HepG2 (cell line): ENCODE measurements at regions not wholly inside any gene's neighbourhood (a gene's known extent, or its start where the extent isn't known, plus 50 kb on each side); places are given as distances from the start of the nearest gene placed in this dataset.

ENCODE experiments used
- ATAC-seq: fragments of 200-7000 bp; cut with Tn5 transposase; 3 replicates; pipeline ENCODE4 v1.9.1; 2020; ENCODE audit warnings: mild to moderate bottlenecking, moderate library complexity
- BruUV-seq: library from RNA; stranded (reverse); fragments of 400-500 nt; replicated peaks from 2 replicates; lab custom pipeline; 2021; lab: Mats Ljungman, UMichigan
- CTCF ChIA-PET: fragments of 300-600 bp; formaldehyde crosslinking; extraction: SDS; loops from one replicate; lab custom pipeline; 2021; ENCODE audit warnings: low total read pairs, inconsistent platforms, low intra/inter-chr PET ratio; lab: Yijun Ruan, JAX
- POLR2A ChIA-PET: fragments of 350-600 bp; sonication (Branson Sonifier 250); formaldehyde crosslinking; loops from one replicate; lab custom pipeline; 2020; ENCODE audit warnings: antibody characterized with exemption, inconsistent platforms; lab: Yijun Ruan, JAX
- DNase-seq: peaks from one replicate; pipeline ENCODE4 v3.0.0-alpha.2; 2015; ENCODE audit warnings: low spot score
- FAIRE-seq: peaks from 3 replicates; lab custom pipeline; 2011; peaks lifted over from hg19 to GRCh38; lab: Jason Lieb, UNC
- H2AFZ ChIP-seq: one replicate; pipeline ENCODE4 v1.6.1; 2011; ENCODE audit warnings: low read length, inconsistent platforms
- H3K27ac ChIP-seq: fragments of 300-600 bp; 3 replicates; pipeline ENCODE4 v1.8.0; 2011; ENCODE audit warnings: mixed run types, mild to moderate bottlenecking, mixed read lengths, low read length, inconsistent platforms; ENCODE audit not compliant: insufficient read depth; ENCODE audit errors: extremely low read length
- H3K27me3 ChIP-seq, 2 experiments: fragments of 200-600 bp in 1 of 2; 2 replicates in 1 of 2; 3 replicates in 1 of 2; pipeline versions ENCODE4 v1.6.0 to v1.8.0; 2011; ENCODE audit warnings: low read length in 2 of 2, mild to moderate bottlenecking in 2 of 2, moderate library complexity in 2 of 2, inconsistent platforms in 1 of 2; ENCODE audit not compliant: insufficient read depth in 2 of 2, control insufficient read depth in 1 of 2
- H3K36me3 ChIP-seq, 2 experiments: fragments of 200-600 bp in 1 of 2; replicated peaks in 1 of 2; 2 replicates in 1 of 2; 3 replicates in 1 of 2; pipeline versions ENCODE4 v1.5.1 to v1.8.0; 2011; ENCODE audit warnings: low read length in 2 of 2, inconsistent platforms in 1 of 2; ENCODE audit not compliant: insufficient read depth in 2 of 2, control insufficient read depth in 1 of 2
- H3K4me1 ChIP-seq: 2 replicates; pipeline ENCODE4 v1.5.1; 2012; ENCODE audit warnings: low read length, inconsistent platforms; ENCODE audit not compliant: insufficient read depth
- H3K4me2 ChIP-seq: 2 replicates; pipeline ENCODE4 v1.6.0; 2011; ENCODE audit warnings: low read depth, low read length, inconsistent platforms
- H3K4me3 ChIP-seq, 3 experiments: fragments of 200-600 bp in 1 of 3; sonication (generic), shearing (Covaris generic) in 1 of 3; replicated peaks in 1 of 3; 2 replicates each; pipeline ENCODE4 v1.5.1; 2011 to 2016; ENCODE audit warnings: low read length in 3 of 3, inconsistent platforms in 2 of 3, low read depth in 2 of 3, mild to moderate bottlenecking in 2 of 3, control low read depth in 1 of 3, mixed read lengths in 1 of 3; ENCODE audit not compliant: insufficient read depth in 1 of 3
- H3K79me2 ChIP-seq: one replicate; pipeline ENCODE4 v1.6.1; 2011; ENCODE audit warnings: low read length, inconsistent platforms; ENCODE audit not compliant: insufficient read depth
- H3K9ac ChIP-seq: 2 replicates; pipeline ENCODE4 v1.6.0; 2011; ENCODE audit warnings: mild to moderate bottlenecking, low read depth, low read length, inconsistent platforms; ENCODE audit not compliant: insufficient read depth
- H3K9me3 ChIP-seq: 2 replicates; pipeline ENCODE4 v1.5.1; 2012; ENCODE audit warnings: mild to moderate bottlenecking, low read length
- H4K20me1 ChIP-seq: 2 replicates; pipeline ENCODE4 v1.6.0; 2011; ENCODE audit warnings: inconsistent platforms, mild to moderate bottlenecking, low read length, moderate library complexity; ENCODE audit not compliant: insufficient read depth
- CENPX ChIP-seq: sonication (generic); formaldehyde crosslinking; IDR thresholded peaks from 2 replicates; pipeline ENCODE4 v1.9.0; 2021; ENCODE audit warnings: mild to moderate bottlenecking, missing genetic modification reagents, moderate library complexity
- DR1 ChIP-seq: sonication (generic); formaldehyde crosslinking; IDR thresholded peaks from 2 replicates; pipeline ENCODE4 v1.8.0; 2021; ENCODE audit warnings: mild to moderate bottlenecking, missing genetic modification reagents, inconsistent platforms
- HHEX ChIP-seq: IDR thresholded peaks from 2 replicates; pipeline ENCODE4 v1.6.1; 2016; ENCODE audit warnings: control low read depth
- MTF2 ChIP-seq: sonication (generic); formaldehyde crosslinking; IDR thresholded peaks from 2 replicates; pipeline ENCODE4 v1.5.0; 2020; ENCODE audit warnings: missing genetic modification reagents, borderline replicate concordance
- NFATC3 ChIP-seq: sonication (generic); formaldehyde crosslinking; IDR thresholded peaks from 2 replicates; pipeline ENCODE4 v1.5.1; 2020; ENCODE audit warnings: mild to moderate bottlenecking, missing genetic modification reagents
- POLR2AphosphoS5 ChIP-seq: IDR thresholded peaks from 2 replicates; pipeline ENCODE4 v1.6.1; 2012; ENCODE audit warnings: low read depth, low read length
- REL ChIP-seq: sonication (generic); formaldehyde crosslinking; conservative IDR thresholded peaks from 2 replicates; pipeline ENCODE4 v1.8.0; 2022; ENCODE audit warnings: mild to moderate bottlenecking, missing genetic modification reagents, moderate library complexity
- ZBTB21 ChIP-seq: sonication (generic); formaldehyde crosslinking; IDR thresholded peaks from 2 replicates; pipeline ENCODE4 v1.4.0; 2020; ENCODE audit warnings: missing genetic modification reagents
- ZFX ChIP-seq: sonication (generic); formaldehyde crosslinking; IDR thresholded peaks from 2 replicates; pipeline ENCODE4 v1.4.0; 2020; ENCODE audit warnings: mild to moderate bottlenecking, low read depth, missing genetic modification reagents, moderate library complexity
- ZNF354B ChIP-seq: sonication (generic); formaldehyde crosslinking; IDR thresholded peaks from 2 replicates; pipeline ENCODE4 v1.8.0; 2022; ENCODE audit warnings: mild to moderate bottlenecking, missing genetic modification reagents
- ZNF652 ChIP-seq: IDR thresholded peaks from 2 replicates; pipeline ENCODE4 v1.6.1; 2016; ENCODE audit warnings: low read depth, borderline replicate concordance
- ZSCAN31 ChIP-seq: sonication (generic); formaldehyde crosslinking; IDR thresholded peaks from 2 replicates; pipeline ENCODE4 v1.5.0; 2020; ENCODE audit warnings: low read depth, mild to moderate bottlenecking, missing genetic modification reagents
- WGBS: methylation state at CpG from one replicate; pipeline ENCODE4 v1.1.6; 2017; ENCODE audit warnings: low lambda C conversion rate; 5-methylcytosine and 5-hydroxymethylcytosine counted together
- in situ Hi-C: cut with HindIII; loops from 2 replicates; pipeline ENCODE4 v1.10.0; 2017; ENCODE audit warnings: low pct_unique_long_range_greater_than_20kb; ENCODE audit not compliant: extremely low pct_ligation_motif_present
- intact Hi-C: fragments of 100-400 bp; cut with micrococcal nuclease; formaldehyde crosslinking; loops from one replicate; pipeline ENCODE4 v1.10.0; 2022; ENCODE audit not compliant: unreplicated experiment
- TF ChIP-seq, protein P1 (sequence below): sonication (generic); formaldehyde crosslinking; IDR thresholded peaks from 2 replicates; pipeline ENCODE4 v1.5.0; 2020; ENCODE audit warnings: missing genetic modification reagents
- TF ChIP-seq, protein P2 (sequence below): sonication (generic); formaldehyde crosslinking; IDR thresholded peaks from 2 replicates; pipeline ENCODE4 v1.5.1; 2020; ENCODE audit warnings: mild to moderate bottlenecking, missing genetic modification reagents, borderline replicate concordance
- TF ChIP-seq, protein P3 (sequence below): sonication (generic); formaldehyde crosslinking; IDR thresholded peaks from 2 replicates; pipeline ENCODE4 v1.4.0; 2020; ENCODE audit warnings: missing genetic modification reagents
- TF ChIP-seq, protein P4 (sequence below): sonication (generic); formaldehyde crosslinking; IDR thresholded peaks from 2 replicates; pipeline ENCODE4 v1.5.0; 2020; ENCODE audit warnings: missing genetic modification reagents

DNA sequence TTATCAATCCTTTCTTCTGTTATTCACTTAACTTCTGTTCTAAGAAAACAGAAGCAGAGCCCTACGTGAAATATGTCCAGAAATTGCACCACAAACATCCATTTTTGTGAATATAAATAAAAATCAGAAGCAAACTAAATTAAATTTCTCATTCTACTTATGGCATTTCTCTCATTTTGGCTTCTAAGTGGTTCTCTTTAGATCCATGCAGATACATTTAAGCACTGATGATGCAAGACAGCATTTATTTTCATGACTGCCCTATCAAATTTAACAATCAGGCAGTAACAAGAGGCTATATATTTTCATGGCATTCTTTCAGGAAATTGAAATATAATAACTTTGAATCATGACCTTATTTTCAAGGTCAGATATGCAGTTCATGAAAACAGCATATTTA lies 1049.6 kb downstream of the GRM8 start:
- H3K4me2 ChIP-seq, result no peak overlapping the region
- no peaks in the 10 kb centered on the region for H4K20me1 ChIP-seq
- peaks cover 77% of the 10 kb centered on the region for H3K9me3 ChIP-seq
- BruUV-seq, result no TSS peak
- WGBS, result 0% methylated on average over 1 of the region's 1 CpG
- H3K4me1 ChIP-seq, result no peaks in the 10 kb centered on the region
- DNase-seq (no peak), ATAC-seq (no peak), FAIRE-seq (no peak)
- H3K79me2 ChIP-seq, result no peaks in the 10 kb centered on the region
- H3K27ac ChIP-seq, result no peak overlapping the region
- ChIA-PET POLR2A (no interaction called here), CTCF (no interaction called here)
- no peak overlapping the region for H3K4me3 ChIP-seq
- H3K9ac ChIP-seq, result no peak overlapping the region
- H2AFZ ChIP-seq, result no peak overlapping the region
- in situ Hi-C loops (no loop called here), intact Hi-C loops (no loop called here)
- H3K27me3 ChIP-seq, result no peaks in the 10 kb centered on the region
- H3K36me3 ChIP-seq, result no peaks in the 10 kb centered on the region
- TF ChIP-seq POLR2AphosphoS5, result no peak
- TF ChIP-seq, protein P1, sequence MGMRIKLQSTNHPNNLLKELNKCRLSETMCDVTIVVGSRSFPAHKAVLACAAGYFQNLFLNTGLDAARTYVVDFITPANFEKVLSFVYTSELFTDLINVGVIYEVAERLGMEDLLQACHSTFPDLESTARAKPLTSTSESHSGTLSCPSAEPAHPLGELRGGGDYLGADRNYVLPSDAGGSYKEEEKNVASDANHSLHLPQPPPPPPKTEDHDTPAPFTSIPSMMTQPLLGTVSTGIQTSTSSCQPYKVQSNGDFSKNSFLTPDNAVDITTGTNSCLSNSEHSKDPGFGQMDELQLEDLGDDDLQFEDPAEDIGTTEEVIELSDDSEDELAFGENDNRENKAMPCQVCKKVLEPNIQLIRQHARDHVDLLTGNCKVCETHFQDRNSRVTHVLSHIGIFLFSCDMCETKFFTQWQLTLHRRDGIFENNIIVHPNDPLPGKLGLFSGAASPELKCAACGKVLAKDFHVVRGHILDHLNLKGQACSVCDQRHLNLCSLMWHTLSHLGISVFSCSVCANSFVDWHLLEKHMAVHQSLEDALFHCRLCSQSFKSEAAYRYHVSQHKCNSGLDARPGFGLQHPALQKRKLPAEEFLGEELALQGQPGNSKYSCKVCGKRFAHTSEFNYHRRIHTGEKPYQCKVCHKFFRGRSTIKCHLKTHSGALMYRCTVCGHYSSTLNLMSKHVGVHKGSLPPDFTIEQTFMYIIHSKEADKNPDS (CRISPR knock-in tag), result no peak
- TF ChIP-seq, protein P2, sequence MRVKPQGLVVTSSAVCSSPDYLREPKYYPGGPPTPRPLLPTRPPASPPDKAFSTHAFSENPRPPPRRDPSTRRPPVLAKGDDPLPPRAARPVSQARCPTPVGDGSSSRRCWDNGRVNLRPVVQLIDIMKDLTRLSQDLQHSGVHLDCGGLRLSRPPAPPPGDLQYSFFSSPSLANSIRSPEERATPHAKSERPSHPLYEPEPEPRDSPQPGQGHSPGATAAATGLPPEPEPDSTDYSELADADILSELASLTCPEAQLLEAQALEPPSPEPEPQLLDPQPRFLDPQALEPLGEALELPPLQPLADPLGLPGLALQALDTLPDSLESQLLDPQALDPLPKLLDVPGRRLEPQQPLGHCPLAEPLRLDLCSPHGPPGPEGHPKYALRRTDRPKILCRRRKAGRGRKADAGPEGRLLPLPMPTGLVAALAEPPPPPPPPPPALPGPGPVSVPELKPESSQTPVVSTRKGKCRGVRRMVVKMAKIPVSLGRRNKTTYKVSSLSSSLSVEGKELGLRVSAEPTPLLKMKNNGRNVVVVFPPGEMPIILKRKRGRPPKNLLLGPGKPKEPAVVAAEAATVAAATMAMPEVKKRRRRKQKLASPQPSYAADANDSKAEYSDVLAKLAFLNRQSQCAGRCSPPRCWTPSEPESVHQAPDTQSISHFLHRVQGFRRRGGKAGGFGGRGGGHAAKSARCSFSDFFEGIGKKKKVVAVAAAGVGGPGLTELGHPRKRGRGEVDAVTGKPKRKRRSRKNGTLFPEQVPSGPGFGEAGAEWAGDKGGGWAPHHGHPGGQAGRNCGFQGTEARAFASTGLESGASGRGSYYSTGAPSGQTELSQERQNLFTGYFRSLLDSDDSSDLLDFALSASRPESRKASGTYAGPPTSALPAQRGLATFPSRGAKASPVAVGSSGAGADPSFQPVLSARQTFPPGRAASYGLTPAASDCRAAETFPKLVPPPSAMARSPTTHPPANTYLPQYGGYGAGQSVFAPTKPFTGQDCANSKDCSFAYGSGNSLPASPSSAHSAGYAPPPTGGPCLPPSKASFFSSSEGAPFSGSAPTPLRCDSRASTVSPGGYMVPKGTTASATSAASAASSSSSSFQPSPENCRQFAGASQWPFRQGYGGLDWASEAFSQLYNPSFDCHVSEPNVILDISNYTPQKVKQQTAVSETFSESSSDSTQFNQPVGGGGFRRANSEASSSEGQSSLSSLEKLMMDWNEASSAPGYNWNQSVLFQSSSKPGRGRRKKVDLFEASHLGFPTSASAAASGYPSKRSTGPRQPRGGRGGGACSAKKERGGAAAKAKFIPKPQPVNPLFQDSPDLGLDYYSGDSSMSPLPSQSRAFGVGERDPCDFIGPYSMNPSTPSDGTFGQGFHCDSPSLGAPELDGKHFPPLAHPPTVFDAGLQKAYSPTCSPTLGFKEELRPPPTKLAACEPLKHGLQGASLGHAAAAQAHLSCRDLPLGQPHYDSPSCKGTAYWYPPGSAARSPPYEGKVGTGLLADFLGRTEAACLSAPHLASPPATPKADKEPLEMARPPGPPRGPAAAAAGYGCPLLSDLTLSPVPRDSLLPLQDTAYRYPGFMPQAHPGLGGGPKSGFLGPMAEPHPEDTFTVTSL, result no peak
- TF ChIP-seq ZFX, result no peak
- TF ChIP-seq, protein P3, sequence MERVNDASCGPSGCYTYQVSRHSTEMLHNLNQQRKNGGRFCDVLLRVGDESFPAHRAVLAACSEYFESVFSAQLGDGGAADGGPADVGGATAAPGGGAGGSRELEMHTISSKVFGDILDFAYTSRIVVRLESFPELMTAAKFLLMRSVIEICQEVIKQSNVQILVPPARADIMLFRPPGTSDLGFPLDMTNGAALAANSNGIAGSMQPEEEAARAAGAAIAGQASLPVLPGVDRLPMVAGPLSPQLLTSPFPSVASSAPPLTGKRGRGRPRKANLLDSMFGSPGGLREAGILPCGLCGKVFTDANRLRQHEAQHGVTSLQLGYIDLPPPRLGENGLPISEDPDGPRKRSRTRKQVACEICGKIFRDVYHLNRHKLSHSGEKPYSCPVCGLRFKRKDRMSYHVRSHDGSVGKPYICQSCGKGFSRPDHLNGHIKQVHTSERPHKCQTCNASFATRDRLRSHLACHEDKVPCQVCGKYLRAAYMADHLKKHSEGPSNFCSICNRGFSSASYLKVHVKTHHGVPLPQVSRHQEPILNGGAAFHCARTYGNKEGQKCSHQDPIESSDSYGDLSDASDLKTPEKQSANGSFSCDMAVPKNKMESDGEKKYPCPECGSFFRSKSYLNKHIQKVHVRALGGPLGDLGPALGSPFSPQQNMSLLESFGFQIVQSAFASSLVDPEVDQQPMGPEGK (CRISPR knock-in tag), result no peak
- TF ChIP-seq MTF2 (CRISPR knock-in tag), result no peak
- TF ChIP-seq HHEX (CRISPR knock-in tag), result no peak
- TF ChIP-seq, protein P4, sequence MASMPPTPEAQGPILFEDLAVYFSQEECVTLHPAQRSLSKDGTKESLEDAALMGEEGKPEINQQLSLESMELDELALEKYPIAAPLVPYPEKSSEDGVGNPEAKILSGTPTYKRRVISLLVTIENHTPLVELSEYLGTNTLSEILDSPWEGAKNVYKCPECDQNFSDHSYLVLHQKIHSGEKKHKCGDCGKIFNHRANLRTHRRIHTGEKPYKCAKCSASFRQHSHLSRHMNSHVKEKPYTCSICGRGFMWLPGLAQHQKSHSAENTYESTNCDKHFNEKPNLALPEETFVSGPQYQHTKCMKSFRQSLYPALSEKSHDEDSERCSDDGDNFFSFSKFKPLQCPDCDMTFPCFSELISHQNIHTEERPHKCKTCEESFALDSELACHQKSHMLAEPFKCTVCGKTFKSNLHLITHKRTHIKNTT (CRISPR knock-in tag), result no peak
- TF ChIP-seq REL (CRISPR knock-in tag), result no peak
- no peak for TF ChIP-seq ZNF354B (CRISPR knock-in tag)
- TF ChIP-seq DR1, result no peak
- TF ChIP-seq CENPX (CRISPR knock-in tag), result no peak
- TF ChIP-seq ZSCAN31 (CRISPR knock-in tag), result no peak
- TF ChIP-seq ZBTB21 (CRISPR knock-in tag), result no peak
- no peak for TF ChIP-seq ZNF652 (CRISPR knock-in tag)
- TF ChIP-seq NFATC3 (CRISPR knock-in tag), result no peak
